SK-N-MC (cell line): ENCODE measurements at regions not wholly inside any gene's neighbourhood (a gene's known extent, or its start where the extent isn't known, plus 50 kb on each side); places are given as distances from the start of the nearest gene placed in this dataset.

Experiments
- EZH2 ChIP-seq: fragments of 200-600 bp; sonication (generic); IDR thresholded peaks from one replicate; pipeline ENCODE4 v1.6.1; 2017; ENCODE audit warnings: antibody characterized with exemption
- POLR2AphosphoS5 ChIP-seq: IDR thresholded peaks from 2 replicates; pipeline ENCODE4 v1.6.1; 2012; ENCODE audit warnings: mild to moderate bottlenecking, low read depth, low read length, borderline replicate concordance

- no peak for TF ChIP-seq EZH2
- TF ChIP-seq POLR2AphosphoS5 = no peak
These were observed 258.6 kb upstream of the ARSJ start for GRCh38 chr4:114237997-114238396.
